HG02798 (cell line): ENCODE measurements at regions not wholly inside any gene's neighbourhood (a gene's known extent, or its start where the extent isn't known, plus 50 kb on each side); places are given as distances from the start of the nearest gene placed in this dataset.

Experiments
- ATAC-seq: cut with Tn5 transposase; IDR thresholded peaks from one replicate; pipeline ENCODE4 v1.9.1; 2021; ENCODE audit warnings: mild to moderate bottlenecking; ENCODE audit not compliant: unreplicated experiment, poor library complexity

GRCh38 chr17:14959106-14959648 is 305.9 kb downstream of the PMP22 start:
- ATAC-seq, result no peak

GRCh38 chr17:14953405-14953804 is 311.7 kb downstream of the PMP22 start:
- ATAC-seq, result no peak

GRCh38 chr17:14950686-14951085 is 314.4 kb downstream of the PMP22 start:
- no peak for ATAC-seq

- no peak for ATAC-seq
Observed at GRCh38 chr17:14950216-14950615, 314.9 kb downstream of the PMP22 start.

GRCh38 chr17:14947671-14948070 is 317.5 kb downstream of the PMP22 start:
- ATAC-seq, result no peak

GRCh38 chr17:14946481-14946880 is 318.6 kb downstream of the PMP22 start:
- ATAC-seq, result no peak

GRCh38 chr17:14942526-14943190 is 322.5 kb downstream of the PMP22 start:
- ATAC-seq, result no peak

- ATAC-seq, result no peak
Observed at GRCh38 chr17:14940938-14941265, 324.2 kb downstream of the PMP22 start.

GRCh38 chr17:14940108-14940937 is 324.8 kb downstream of the PMP22 start:
- ATAC-seq, result no peak

GRCh38 chr17:14935845-14936485 is 329.2 kb downstream of the PMP22 start:
- ATAC-seq, result no peak

- no peak for ATAC-seq
Observed at GRCh38 chr17:14935139-14935841, 329.8 kb downstream of the PMP22 start.

- ATAC-seq, result no peak
Observed at GRCh38 chr17:14933676-14934075, 331.4 kb downstream of the PMP22 start.

GRCh38 chr17:14926526-14927122 is 338.5 kb downstream of the PMP22 start:
- no peak for ATAC-seq

- ATAC-seq, result no peak
Observed at GRCh38 chr17:14926073-14926472, 339.1 kb downstream of the PMP22 start.

- ATAC-seq, result no peak
Observed at GRCh38 chr17:14925498-14925897, 339.6 kb downstream of the PMP22 start.

GRCh38 chr17:14923981-14924380 is 341.1 kb downstream of the PMP22 start:
- ATAC-seq, result no peak

GRCh38 chr17:14922411-14922810 is 342.7 kb downstream of the PMP22 start:
- ATAC-seq, result no peak

GRCh38 chr17:14921936-14922335 is 343.2 kb downstream of the PMP22 start:
- no peak for ATAC-seq

- no peak for ATAC-seq
Observed at GRCh38 chr17:14919631-14920213, 345.4 kb downstream of the PMP22 start.

GRCh38 chr17:14919094-14919493 is 346.0 kb downstream of the PMP22 start:
- no peak for ATAC-seq
